Right lung (tissue), 2 donors: ENCODE measurements at regions not wholly inside any gene's neighbourhood (a gene's known extent, or its start where the extent isn't known, plus 50 kb on each side); places are given as distances from the start of the nearest gene placed in this dataset.
"Not testable (repeated sequence)": the region's sequence is repeated elsewhere in the genome, so short reads cannot be mapped to it uniquely, and the experiment has no call there.

Experiments used
- DNase-seq, 2 donors: peaks; one replicate each; pipeline ENCODE4 v3.0.0-alpha.2; 2013

DNA sequence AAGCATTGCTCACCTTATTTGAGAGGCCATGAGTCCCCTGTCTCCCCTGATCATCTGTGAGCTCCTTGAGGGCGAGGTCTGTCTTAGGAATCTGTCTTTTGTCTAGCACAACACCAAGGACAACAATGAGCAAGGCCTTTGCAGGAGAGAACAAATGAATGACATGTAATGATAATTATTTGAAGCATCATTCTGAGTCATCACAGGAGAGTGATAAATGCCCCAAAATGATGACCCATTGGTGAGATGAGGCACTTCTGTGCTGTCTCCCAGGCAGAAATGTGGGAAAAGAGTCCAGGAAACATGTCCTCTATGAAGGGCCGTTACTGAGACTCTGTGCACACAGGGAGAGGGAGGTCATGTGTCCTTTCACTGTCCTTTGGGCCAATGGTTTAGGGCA, 105.2 kb upstream of the LRFN2 start:
- no peak for DNase-seq

DNA sequence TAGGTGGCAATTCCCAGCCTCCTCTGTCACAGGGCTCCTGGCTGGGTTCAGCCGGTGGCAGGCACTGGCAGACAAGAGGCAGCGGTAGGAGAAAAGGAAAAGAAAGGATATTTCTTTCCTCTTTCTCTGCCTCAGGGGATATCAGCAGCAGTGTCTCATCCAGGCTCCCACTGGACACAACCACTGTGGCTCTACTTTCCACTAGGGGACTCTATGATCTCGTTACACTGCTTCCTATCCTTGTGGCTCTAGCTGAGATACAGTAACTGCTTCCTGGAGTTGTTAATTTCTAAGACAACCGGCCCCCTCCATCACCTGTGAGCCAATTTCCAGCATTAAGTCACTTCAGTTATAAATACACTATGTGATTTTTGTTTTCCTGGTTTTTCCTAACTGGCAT, 102.0 kb upstream of the LRFN2 start:
- DNase-seq, result no peak

DNA sequence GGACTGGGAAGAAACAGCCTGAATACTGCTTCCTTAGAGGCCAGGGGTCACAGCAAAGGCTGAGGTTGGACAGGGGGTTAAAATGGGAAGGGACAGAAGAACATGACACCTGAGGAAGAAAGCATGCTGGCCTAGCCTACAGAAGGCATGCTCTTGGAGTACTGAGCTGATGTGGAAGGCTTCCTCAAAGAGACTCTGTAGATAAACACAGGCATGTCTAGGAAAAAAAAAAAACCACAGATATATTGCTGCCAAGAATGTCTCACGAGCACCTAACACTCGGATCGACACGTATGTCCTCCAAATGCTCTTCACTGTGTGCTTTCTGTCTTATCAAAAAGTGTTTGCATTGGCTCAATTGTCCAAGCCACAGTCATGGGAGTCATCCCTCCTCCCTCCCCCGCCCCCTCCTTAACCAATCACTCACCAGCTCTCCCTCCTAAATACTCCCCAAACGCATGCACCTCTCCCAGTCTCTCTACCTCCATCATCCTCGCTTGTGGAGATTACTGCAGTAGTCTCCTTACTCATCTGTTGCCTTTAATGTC, 101.1 kb upstream of the LRFN2 start:
- no peak for DNase-seq

DNA sequence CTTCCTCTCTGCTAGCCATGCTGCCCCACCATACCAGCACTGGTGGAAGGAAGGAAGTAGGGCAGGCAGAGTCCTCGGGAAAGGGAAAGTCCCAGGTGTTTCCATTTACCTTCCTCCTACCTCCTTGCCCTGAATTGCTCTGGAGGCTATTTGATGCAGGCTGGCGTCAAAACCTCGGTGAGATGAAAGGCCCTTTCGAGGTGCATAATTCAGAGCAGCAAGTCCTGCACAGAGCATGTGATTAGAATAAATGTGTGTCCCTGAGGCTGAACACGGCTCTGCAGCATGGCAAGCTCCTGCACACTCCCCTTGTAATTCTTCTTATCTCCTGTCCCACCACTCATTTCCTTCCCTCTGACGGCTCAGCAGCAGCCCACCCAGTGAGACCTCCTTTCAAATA, 98.7 kb upstream of the LRFN2 start:
- no peak for DNase-seq

DNA sequence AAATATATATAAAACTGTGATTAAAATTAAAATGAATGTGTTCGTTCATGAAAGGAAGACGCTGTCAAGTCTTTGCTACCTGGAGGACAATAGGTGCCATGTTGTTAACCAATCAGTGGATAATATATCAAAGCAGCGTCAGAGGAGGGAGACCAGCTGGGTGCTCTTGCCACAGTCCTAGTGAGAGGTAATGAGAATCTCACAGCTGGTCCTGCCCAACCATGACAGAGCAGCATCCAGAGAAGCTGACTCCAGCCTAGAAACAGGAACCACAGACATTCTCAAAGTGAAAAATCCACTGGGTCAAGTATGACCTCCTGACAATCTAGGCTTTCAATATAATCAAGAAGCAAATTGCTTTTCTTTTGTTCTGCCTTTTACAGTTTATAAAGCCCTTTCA, 94.5 kb upstream of the LRFN2 start:
- no peak for DNase-seq

DNA sequence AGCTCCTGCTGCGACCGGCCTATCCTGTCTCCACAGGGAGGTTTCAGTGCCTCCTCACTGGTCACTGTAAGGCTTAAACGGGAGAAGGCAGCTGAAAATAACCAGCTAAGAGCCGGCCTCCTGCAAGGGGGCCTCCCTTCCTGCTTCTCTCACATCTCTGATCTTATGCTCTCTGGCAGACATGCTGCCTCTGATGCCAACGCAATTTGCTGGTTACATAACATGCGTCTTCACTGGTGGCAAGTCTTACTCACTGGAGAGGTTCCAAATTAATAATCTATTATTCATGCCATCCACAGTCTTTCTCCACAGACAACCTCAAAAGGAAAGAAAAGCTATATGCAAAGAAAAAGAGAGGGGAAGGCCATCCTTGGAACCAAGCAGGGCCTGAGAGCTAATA, 91.8 kb upstream of the LRFN2 start:
- DNase-seq, result no peak

DNA sequence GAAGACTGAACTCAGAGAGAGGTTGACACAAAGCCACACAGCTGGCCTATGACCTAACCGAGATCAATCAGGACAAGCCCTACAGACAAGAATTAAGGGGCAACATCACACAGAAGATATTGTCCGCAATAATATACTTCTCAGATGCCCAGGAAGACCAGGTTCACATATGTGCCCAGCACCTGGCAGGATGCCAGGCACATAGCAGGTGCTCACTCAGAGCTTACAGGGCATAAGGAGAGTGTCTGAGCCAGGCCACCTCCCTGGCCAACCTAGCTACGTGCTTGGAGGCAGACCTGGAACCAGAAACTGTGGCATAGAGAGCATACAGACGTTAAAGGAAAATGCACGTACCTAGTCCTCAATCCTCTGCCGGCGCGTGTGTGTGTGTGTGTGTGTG, 87.0 kb upstream of the LRFN2 start:
- no peak for DNase-seq

DNA sequence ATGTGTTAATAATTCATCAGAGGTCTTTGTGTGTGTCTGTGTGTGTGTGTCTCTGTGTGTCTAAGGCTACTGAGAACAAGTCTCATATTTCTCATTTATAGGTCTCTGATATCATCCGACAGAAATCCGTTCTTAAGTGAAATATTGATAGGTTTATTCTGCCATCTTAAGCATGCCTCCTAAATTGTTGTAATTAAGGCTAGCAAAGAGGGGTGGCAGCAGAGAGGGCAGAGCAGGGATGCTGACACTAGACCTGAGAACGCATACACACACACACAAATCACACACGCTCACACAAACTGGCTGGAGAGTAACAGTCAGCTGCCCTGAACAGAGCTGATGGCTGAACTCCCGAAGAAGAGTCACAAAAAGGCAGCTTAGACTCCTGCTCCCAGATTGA, 84.9 kb upstream of the LRFN2 start:
- no peak for DNase-seq

DNA sequence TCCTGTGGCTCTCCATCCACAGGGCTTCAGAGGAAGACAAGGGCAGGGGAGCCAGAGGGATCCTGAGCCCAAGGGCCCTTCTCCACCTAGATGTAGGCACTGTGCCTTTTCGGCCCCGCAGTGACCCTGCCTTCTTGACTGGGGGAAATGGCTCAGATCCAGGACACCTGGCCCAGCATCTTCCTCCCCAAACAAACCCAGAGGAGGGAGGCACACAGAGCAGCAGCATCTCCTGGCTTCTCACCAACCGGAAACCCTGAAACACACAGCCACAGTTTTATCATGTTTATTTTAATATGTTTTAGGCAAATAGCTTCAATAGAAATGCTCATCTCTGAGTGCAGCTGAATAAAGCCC, 84.5 kb upstream of the LRFN2 start:
- DNase-seq, result no peak

DNA sequence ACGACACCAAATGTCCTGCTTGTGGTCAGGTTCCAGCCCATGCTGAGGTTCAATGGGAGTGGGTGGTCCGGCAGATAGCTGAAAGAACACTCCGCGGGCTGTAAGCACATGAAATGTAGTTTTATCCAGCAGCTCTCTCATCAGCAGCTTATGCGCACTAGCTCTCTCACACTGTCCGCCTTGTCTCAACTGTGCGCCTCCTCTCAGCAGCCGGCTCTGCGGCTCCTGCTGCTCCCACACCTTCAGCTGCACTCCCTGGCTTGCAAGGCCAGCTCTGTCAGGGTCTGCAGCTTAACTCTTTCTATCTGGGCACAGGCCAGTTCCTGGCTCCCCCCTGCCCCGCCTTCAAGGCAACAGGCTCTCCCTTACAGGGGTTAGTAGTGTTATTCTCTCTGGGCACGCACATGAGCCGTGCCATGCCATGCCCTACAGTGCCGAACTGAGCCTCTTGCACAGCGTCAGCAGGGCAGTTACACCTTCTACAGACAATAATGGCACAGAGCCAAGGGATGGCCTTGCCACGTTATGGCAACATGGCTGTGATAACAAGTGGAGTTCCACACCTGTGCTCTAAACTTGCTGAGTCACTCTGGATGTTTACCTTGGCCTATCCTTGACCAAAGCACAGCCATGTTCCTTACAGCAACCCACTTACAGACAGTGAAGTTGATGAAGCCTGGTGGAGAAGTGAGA, 84.0 kb upstream of the LRFN2 start:
- no peak for DNase-seq

DNA sequence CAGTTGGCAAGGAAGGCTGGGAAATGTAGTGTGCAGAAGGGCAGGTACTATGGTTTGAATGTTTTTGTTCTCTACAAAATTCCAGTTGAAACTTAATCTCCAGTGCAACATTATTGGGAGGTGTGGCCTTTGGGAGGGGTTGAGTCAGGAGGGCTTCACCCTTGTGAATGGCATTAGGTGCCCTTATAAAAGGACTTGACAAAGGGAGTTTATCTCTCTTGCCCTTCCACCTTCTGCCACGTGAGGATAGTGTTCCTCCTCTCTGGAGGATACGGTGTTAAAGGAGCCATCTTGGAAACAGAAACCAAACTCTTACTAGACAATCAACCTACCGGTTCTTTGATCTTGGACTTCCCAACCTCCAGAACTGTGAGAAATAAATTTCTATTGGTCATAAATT, 82.2 kb upstream of the LRFN2 start:
- DNase-seq, result no peak

DNA sequence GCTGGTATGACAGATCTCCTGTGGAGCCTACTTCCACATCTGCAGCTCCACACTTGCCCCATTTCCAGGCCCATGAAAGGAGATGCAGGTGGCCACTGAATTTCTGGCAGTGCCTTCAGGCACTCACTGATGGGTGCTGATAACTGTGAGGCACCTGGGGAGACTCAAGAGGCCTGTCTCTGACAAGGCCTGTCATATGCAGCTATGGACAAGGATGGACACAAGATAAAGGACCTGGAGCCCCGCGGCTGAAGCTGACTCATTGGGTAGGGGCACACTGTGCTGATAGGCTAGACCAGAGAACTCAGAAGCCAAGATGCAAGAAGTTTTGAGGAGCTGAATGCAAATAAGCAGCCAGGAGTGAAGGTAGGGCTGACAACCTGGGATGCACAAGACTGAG, 81.0 kb upstream of the LRFN2 start:
- no peak for DNase-seq

DNA sequence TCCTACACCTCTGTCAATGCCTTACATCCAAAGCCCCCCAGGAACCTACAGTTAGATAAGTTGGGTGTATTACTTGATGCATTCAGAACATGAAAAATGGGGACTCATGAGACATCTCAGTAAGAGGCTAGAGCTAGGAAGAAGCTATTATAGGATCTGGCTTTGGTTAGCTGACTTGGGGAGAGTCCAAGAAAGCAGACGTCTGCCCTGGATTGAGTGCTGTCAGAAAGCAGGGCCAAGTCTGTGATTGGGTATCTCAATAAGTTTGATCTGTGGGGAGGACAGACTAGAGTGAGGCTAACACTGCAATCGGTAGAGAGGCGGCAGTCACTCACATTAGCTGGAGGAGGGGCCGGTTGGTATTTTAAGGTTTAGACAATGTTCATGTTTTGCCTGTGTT, 79.4 kb upstream of the LRFN2 start:
- no peak for DNase-seq

DNA sequence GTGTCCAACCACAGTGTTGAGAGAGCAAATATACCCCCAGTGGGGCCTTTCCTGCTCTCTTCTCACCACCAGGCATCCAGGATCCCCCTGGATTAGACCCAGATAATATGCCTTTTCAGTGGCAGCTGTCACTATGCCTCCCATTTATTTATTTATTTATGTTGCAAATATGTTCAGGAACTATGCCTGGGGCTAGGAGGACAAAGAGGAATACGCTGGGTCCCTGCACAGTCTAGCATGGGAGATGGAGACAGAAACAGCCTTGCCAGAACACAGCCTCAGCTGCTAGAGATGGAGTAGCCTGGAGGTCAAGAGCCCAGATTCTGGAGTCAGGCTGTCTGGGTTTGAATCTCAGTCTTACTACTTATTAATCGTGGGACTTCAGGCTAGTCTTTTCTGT, 74.6 kb upstream of the LRFN2 start:
- no peak for DNase-seq

DNA sequence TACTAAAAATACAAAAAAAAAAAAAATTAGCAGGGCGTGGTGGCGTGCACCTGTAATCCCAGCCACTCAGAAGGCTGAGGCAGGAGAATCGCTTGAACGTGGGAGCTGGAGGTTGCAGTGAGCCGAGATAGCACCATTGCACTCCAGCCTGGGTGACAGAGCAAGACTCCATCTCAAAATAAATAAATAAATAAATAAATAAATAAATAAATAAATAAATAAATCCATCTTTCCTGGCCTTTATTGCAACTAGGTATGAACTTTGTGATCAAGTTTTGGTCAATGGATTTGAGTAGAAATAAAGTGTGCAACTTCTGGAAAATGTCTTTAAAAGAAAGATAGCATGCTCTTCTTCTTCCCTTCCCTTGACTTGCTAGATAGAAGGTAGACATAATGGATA, 69.6 kb upstream of the LRFN2 start:
- DNase-seq, result not testable (repeated sequence)

DNA sequence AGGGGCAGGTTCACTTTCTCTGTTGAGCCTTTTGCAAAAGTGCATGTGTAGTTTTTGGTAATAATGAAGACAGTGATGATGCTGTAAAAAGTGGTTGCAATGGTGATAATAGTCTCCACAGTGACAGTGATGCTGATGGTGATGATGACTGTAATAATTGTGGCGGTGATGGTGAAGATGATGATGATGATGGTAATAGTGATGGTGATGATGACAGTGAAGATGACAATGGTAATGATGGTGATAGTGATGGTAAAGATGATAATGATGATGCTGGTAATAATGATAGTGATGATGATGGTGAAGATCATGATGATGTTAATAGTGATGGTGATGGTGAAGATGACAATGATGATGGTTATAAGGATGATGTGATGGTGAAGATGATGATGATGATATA, 67.7 kb upstream of the LRFN2 start:
- DNase-seq, result no peak

DNA sequence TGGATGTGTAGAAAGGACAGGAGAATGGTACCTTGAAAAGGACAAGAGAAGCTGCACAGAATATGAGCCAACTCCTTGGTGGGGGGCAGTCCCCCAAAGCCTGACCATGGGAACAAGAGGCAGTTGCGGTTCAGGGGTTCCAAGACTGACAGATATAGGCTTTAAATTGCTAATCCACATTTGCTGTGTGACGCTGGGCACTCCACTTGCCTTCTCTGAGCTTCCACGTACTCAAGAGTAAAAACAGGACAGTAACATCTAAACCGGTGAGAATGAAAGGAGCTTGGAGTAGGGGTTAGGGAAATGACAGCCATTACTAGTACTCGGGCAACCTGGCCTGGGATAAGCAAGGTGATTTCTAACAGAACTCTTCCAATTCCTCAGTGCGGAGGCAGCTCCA, 57.9 kb upstream of the LRFN2 start:
- no peak for DNase-seq

DNA sequence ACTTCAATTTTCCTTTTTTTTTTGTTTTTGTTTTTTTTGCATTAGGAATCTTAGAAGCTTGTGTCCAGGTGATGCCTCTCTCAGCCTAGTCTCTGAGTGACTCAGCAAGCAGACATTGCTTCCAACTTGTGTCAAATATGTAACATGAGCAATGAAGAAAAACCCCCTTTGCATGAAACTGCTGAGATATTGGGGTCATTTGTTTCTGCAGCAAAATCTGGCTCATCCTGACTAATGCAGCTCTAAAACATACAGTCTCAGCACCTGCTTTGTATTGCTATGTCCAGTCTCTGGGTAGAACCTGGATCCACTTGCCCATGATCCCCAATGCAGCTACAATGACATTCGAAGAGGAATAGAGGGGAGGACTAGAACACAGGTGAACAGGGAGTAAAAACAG, 55.7 kb upstream of the LRFN2 start:
- no peak for DNase-seq

DNA sequence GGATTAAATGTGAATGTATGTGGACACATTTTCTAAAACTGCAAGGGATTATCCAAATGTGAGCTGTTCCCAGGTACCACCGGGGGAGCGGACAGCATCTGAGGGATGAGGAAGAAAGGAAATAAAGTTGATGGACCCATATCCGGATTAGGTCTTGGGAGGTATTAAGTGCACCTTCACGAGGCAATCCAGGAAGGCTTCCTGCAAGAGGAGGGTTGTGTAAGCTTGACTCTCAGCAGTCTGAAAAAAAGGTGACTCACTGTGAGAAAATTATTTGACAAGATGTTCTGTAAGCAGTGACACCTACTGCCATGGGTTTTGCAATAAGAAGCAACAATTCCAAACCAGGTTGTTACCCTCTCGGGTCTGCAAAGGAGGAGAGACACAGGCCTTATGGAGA, 55.0 kb upstream of the LRFN2 start:
- no peak for DNase-seq

DNA sequence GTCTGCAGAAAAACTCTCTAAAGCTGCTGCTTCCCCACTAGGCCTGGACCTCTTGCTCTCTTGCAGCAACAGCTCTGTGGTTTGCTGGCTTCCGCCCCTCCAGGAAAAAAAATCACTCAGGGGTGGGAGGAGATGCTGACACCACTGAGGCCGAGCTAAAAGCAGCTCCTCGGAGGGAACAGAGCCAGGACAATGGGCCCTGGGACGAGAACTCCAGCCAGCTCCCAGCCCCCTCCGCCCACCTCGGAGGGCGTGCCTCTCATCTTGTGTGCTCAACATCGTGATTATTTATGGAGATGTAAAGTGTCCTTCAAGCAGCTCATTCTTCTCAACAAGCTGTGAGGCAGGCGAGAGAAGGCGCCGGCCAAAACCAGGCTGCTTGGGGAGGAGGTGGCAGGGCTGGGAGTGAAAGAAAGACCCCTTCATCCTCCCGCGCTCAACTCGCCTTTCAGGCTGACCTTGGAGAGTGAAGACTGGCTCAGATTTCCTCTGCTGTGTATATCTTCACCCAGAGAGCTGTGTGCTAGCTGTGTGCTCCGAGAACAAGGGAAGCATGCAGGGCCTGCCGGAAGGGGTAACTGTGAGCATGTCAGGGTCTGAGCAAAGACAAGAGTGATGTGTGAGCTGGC, 53.5 kb upstream of the LRFN2 start:
- DNase-seq, result peak; percentile 66 to 71
